HG02763 (cell line): ENCODE measurements at regions not wholly inside any gene's neighbourhood (a gene's known extent, or its start where the extent isn't known, plus 50 kb on each side); places are given as distances from the start of the nearest gene placed in this dataset.

Experiments used
- ATAC-seq: cut with Tn5 transposase; IDR thresholded peaks from one replicate; pipeline ENCODE4 v1.9.1; 2021; ENCODE audit warnings: mild to moderate bottlenecking, moderate library complexity; ENCODE audit not compliant: unreplicated experiment

GRCh38 chr4:188532751-188533150, 393.5 kb downstream of the TRIML1 start:
- ATAC-seq = no peak

GRCh38 chr4:188534297-188534696, 395.1 kb downstream of the TRIML1 start:
- ATAC-seq = no peak

DNA sequence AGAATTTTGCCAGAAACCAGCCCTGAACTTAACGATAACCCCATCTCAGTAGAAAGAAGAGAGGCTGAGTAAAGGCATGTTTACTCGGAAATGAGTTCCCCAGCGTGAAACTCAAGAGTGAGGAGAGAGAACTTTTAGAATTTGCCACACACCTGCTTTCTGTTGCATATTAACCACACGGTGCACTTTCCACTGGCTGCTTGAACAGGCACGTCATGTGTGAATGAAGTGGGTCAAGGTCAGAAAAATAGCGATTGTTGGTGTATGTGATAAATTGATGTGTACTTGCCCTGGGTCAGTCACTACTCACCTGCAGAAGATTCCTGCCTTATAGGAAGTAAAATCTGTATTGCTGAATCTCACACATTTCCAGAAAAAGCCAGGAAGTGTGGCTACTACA, 395.7 kb downstream of the TRIML1 start:
- ATAC-seq = no peak

GRCh38 chr4:188536826-188537225, 397.6 kb downstream of the TRIML1 start:
- ATAC-seq = no peak

DNA sequence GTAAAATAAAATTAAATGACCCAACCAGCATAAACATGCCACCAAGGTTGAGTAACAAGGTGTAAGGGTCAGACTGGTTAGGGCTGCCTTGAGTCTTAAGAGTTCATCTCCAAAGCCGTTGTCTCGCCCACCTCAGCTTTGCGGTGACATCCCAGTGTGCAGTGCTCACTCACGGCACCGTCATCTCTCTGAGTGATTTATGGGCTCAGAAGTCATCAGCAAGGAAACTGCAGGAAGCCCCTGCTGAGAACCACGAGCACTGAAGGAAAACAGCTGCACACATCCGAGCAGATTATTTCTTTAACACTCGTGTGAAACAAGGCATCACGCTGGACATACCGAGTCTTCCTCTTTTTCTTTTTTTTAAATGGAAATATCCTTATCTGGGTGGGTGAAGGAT, 411.1 kb downstream of the TRIML1 start:
- ATAC-seq = no peak

- ATAC-seq = no peak
Measured at GRCh38 chr4:188551156-188551555, 411.9 kb downstream of the TRIML1 start.

GRCh38 chr4:188552741-188553275, 413.6 kb downstream of the TRIML1 start:
- no peak for ATAC-seq

DNA sequence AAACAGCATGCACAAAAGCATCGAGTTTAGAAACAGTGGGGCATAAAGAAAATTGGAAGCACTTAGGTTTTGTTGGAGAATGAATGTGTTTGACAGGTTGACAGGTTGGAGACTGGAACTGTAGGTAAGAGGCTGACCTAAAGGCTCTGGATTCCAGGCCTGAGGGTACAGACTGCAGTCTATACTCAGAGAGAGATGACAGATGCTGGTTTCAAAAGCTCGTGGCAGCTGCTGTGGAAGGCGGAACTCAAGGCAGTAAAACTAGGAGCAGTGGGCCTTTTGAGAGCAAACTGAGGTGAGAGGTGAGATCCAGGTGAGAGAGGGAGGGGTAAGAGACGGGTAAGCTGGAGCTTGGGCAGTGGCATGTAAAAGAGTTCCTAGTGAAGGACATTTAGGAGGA, 415.2 kb downstream of the TRIML1 start:
- ATAC-seq = no peak

- no peak for ATAC-seq
Measured at GRCh38 chr4:188573104-188573503, 433.9 kb downstream of the TRIML1 start.

DNA sequence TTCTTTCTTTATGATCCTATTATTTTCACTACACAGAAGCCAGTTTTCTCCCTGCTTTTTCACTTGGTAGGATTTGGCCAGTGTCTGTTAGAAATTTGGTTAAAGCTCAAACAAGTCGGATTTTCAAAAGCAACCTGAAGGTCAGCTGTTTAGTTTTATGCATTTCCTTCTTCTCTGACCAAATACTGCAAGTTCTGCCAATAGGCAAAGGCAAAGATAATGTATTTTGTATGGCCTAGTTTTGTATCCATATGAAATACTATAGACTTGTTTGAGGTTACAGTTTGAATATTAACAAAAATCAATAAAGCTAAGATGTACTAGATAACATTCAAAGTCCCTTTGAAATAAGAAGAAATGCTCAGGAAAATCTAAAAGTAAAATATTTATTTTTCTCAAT, 439.4 kb downstream of the TRIML1 start:
- ATAC-seq = no peak

- ATAC-seq = no peak
Measured at GRCh38 chr4:188596021-188596420, 456.8 kb downstream of the TRIML1 start.

DNA sequence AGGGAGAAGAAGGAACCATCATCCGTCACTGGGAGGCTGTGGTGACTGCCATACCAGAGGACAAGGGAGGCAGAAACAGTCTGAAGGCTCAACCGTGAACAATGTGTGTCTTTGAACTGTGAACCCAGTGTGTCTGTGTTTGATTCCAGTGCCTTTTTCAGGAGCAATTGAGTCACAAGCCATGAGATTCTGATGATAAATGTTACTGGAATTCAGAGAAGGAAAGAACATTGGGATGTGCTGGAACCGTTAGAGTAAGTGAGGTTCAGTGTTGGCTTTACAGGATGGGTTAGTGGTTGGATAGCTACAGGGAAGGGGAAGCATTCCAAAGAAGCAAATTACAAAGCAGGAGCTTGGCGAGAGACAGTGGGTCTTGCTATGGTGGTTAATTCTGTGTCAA, 464.4 kb downstream of the TRIML1 start:
- ATAC-seq = no peak

GRCh38 chr4:188606635-188607034, 467.4 kb downstream of the TRIML1 start:
- no peak for ATAC-seq

- no peak for ATAC-seq
Measured at GRCh38 chr4:188611143-188611542, 471.9 kb downstream of the TRIML1 start.

DNA sequence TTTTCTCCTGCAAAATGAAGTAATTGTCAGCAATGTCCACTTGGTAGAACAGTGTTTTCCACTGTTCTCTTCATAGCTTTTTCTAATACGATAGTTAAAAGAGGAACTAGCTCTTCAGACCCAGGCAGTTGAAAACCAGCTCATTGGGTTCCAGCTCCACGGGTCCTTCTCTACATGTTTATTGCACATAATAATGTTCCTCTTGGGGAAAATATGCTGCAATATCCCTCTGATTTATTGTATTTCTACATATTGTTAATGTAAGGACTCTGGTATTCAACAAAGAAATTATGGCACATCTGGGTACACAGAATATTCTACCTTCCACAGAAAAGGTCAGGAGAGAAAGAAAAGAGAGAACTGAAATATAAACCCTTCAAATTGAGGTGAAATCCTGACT, 473.4 kb downstream of the TRIML1 start:
- no peak for ATAC-seq

DNA sequence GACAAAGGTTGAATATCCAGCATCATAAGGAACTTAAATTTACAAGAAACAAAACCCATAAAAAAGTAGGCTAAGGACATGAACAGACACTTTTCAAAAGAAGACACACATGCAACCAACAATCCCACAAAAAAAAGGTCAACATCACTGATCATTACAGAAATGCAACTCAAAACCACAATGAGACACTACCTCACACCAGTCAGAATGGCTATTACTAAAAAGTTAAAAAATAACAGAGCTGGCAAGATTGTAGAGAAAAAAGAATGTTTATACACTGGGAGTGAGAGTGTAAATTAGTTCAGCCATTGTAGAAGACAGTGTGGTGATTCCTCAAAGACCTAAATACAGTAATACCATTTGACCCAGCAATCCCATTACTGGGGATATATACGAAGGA, 474.7 kb downstream of the TRIML1 start:
- no peak for ATAC-seq

DNA sequence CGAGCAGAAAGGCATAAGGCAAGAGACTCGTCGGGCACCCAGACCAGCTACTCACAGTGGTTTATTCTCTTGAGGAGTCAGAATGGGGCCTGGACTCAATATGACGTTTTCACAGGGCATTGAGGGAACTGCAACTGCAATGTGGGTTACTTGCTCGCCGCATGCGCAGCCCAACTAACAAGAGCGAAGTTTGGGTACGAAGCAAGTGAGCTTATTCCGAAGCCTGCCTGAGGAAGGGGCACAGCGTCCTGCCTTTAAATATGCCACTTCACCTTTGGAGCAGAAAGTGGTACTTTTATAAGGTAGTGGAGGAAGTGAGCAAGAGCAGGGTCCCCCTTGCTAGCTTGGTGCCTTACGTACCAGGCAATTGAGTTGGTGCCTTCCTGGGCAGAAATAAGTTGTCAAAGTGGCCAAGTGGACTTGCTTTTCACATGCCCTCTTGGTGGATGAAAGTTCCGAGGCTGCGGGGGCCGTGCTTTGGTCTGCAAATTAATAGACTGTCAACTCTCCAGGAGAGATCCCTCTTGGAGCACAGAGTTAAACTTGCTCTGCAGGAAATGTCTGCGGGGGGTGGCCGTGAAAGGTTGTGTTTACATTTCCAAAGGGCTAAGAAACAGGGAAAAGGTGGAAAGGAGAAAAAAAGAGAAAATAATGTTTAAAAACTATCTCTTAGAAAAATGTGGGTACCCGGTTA, 480.4 kb downstream of the TRIML1 start:
- ATAC-seq = no peak

DNA sequence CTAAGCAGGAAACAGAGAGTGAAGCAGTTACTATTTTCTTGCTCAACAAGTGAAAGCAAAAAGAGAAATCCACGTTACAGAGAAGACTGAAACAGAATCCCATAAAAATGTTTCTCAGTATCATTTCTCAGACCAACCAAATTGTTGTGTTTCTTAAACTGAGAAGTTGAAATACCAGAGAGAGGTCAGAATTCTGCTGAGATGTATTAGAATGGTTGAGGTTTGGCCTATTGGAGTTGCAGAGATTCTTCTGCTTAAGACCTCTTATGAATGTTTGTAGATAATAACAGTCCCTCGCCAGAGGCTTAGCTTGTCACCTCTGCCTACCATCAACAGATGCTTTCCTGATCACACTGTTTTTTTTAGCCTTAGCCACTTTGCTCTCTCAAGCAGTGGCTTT, 481.4 kb downstream of the TRIML1 start:
- no peak for ATAC-seq

DNA sequence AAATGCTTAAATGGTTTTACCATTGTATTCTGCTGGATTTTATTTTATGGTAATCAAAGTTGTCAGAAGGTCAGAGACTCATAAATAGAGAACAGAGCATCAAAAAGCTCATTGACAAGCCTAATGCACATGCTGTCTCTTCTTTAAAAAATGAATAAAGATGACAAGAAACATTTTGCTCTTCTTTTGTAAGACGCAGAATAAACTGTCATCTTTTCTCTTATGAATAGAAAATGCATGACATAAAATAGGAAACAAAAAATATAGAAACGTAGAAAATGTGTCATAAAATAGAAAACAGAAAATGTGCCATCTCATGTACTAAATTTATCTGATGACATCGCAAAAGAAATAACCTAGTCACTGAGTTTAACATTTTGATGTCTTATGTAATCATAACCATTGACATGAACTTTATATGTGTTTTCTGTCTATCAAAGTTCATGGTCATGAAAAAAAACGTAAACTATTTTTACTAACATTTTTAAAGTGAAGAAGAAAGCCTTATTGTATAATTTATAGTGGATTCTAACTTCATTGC, 484.1 kb downstream of the TRIML1 start:
- no peak for ATAC-seq

- no peak for ATAC-seq
Measured at GRCh38 chr4:188624370-188624769, 485.1 kb downstream of the TRIML1 start.

- ATAC-seq = no peak
Measured at GRCh38 chr4:188627892-188628291, 488.7 kb downstream of the TRIML1 start.

GRCh38 chr4:188639479-188640100, 500.3 kb downstream of the TRIML1 start:
- no peak for ATAC-seq
